Retina (tissue), 1 donor: ENCODE measurements at regions not wholly inside any gene's neighbourhood (a gene's known extent, or its start where the extent isn't known, plus 50 kb on each side); places are given as distances from the start of the nearest gene placed in this dataset.
"Not testable (repeated sequence)": the region's sequence is repeated elsewhere in the genome, so short reads cannot be mapped to it uniquely, and the experiment has no call there.

Experiments
- DNase-seq: peaks from one replicate; pipeline ENCODE4 v3.0.0-alpha.2; 2016

DNA sequence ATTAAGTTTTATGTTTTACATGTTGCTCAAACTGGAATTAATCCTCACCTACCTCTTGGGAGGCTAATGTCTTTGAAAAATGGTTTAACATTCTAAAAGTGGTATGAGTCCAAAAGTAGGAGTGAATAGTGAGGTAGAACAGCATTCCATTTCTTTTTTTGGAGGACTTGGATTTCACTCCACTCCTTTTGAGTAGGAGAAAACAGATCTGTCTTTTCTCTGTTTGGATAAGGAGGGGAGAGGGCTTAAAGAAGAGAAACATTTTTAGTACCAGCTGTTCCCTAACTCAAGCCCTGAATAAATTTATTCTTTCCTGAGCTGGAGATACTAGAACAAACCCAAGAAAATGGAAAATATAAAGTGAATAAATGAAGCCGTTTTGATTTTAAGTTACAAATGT is 687.9 kb downstream of the MECOM start:
- no peak for DNase-seq

GRCh38 chr3:168974617-168975403 is 688.7 kb downstream of the MECOM start:
- DNase-seq, result no peak

- DNase-seq, result no peak
Observed at GRCh38 chr3:168973897-168974296, 689.6 kb downstream of the MECOM start.

GRCh38 chr3:168973206-168973605 is 690.3 kb downstream of the MECOM start:
- no peak for DNase-seq

DNA sequence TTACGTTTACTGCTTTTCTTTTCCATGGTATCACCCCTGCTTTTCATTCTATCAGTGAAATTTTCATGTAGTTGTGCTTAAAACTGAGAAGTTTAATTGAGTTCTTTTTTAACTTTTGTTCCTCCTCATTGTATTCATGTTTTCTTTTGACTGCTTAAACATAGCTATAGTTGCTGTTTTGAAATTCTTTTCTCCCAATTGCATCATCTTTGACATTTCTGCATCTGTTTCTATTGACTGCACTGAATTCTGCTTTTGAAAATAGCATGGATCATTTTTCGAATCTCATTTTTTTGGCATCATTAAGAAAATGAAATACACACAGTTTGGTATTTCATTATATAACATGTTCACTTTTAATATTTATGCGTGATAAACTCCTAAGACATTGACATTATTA is 694.9 kb downstream of the MECOM start:
- no peak for DNase-seq

- no peak for DNase-seq
Observed at GRCh38 chr3:168964736-168965135, 698.8 kb downstream of the MECOM start.

DNA sequence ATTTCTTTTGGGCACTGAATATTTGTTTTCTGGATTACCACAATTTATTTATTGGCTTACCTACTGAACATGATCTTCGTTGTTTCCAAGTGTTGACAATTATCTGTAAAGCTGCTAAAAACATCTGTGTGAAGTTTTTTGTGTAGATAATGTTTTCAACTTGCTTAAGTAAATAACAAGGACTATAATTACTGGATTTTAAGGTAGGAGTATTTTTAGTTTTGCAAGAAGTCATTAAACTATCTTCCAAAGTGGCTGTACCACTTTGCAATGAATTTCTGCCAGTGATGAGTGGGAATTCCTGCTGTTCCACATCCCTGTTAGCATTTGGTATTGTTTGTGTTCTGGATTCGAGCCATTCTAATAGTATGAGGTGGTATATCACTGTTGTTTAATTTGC is 702.2 kb downstream of the MECOM start:
- DNase-seq, result no peak

GRCh38 chr3:168959731-168960130 is 703.8 kb downstream of the MECOM start:
- DNase-seq, result no peak

DNA sequence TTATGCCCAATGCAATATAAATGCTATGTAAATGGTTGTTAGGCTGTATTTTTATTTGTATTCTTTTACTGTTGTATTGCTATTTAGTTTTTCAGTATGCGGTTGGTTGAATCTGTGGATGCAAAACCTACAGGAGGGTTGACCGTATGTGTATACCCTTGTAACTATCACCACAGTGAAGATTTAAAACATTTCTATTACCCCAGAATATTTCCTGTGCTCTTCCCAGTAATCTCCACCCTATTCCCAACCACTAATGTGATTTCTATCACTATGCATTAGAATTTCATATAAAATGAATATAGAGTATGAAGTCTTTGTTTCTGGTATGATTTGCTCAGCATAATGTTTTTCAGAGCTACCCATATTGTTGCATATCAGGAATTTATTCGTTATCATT is 705.0 kb downstream of the MECOM start:
- no peak for DNase-seq

DNA sequence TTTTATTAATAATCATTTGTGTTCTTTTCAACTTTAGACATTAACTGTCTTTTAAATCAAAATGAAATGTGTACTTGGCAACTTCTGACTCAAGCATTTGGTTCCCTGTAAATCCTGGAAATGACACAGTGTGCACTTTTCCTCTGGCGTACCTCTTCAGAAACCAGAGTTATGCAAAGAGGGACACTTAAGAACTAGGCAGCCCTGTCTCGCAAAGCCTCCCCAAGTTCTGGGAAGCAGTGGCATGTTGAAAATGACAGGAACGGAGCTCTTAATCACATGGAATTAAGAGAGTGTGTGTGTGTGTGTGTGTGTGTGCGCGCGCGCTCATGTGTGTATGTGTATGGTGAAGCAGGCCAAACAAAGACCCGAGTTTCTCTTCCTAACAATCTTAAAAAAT is 707.4 kb downstream of the MECOM start:
- no peak for DNase-seq

GRCh38 chr3:168952551-168952950 is 711.0 kb downstream of the MECOM start:
- no peak for DNase-seq

DNA sequence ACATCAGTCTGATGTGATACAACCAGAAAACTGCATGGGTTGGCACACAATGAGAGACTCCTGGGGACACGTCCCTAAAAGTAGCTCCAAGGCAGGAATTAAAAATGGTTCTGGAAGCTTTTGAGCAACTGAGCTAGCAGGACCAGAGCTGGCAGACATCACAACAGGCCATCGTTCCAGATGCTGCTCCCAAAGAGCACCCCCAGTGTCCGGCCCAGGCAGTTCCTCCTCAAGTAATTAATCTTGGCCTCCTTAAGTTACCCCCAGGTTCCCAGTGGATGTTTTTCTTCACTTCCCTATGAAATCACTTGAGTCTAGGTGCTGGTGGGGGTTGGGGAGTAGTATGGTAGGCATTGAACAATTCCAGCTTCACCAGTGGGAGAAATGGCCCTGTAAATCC is 711.6 kb downstream of the MECOM start:
- DNase-seq, result no peak

DNA sequence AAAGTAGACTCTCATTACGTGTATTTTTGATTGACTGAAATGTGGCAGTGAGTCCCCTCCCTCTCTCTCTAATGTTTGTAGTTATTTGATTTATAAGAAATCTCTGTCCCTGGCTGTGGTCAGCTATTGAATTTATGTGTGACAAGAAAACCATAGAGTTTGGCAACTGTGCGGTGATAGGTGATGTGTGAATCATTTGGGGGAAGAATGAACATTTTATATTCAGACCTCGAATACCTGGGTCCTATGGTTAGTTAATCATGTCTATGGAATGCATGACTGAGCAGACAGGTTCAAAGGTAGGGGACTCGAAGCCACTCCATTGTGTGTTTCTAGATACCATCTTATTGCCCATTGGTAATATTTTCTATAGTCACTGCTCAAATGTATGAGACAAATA is 712.1 kb downstream of the MECOM start:
- no peak for DNase-seq

GRCh38 chr3:168950622-168951021 is 712.9 kb downstream of the MECOM start:
- no peak for DNase-seq

GRCh38 chr3:168939651-168940238 is 723.8 kb downstream of the MECOM start:
- DNase-seq, result no peak

DNA sequence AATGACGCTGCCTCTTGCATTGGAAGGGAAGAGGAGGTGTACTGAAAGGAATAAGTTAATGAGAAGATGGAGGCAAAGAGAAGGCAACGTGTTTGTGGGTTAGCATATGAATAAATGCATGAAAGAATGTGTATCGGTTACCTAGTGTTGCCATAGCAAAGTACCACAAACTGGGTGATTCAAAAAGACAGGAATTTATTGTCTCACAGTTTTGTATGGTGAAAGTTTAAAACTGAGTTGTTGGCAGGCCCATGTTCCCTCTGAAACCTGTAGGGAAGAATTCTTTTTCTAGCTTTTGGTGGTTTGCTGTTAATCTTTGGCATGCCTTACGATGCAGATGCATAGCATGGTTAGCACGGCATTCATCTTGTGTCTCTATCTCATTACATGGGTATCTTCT is 729.9 kb downstream of the MECOM start:
- no peak for DNase-seq

DNA sequence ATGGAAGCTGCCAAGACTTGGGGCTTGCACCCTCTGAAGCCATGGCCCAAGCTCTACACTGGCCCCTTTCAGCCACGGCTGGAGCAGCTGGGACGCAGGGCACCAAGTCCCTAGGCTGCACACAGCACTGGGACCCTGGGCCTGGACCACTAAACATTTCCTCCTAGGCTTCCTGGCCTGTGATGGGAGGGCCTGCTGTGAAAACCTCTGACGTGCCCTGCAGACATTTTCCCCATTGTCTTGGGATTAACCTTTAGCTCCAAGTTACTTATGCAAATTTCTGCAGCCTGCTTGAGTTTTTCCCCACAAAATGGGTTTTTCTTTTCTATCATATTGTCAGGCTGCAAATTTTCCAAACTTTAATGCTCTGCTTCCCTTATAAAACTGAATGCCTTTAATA is 733.5 kb downstream of the MECOM start:
- DNase-seq, result not testable (repeated sequence)

GRCh38 chr3:168926426-168926825 is 737.1 kb downstream of the MECOM start:
- no peak for DNase-seq

DNA sequence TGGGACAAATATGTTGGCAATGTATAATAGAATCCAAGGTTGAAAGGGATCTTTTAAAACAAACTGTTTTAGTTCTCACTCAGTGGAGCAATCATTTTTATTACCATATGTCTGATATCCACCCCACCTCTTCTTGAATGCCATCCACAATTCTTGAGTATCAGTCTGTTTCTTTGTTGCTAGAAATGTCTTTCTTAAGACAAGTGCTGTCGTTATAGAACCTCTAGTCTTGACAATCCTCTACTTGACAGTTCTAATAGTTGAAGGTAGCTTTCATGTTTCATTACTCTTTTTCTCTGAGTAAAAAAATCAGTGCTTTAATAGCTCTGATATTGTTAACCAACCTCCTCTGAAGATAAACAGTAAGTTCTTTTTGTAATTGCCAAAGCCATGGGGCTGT is 737.9 kb downstream of the MECOM start:
- no peak for DNase-seq

DNA sequence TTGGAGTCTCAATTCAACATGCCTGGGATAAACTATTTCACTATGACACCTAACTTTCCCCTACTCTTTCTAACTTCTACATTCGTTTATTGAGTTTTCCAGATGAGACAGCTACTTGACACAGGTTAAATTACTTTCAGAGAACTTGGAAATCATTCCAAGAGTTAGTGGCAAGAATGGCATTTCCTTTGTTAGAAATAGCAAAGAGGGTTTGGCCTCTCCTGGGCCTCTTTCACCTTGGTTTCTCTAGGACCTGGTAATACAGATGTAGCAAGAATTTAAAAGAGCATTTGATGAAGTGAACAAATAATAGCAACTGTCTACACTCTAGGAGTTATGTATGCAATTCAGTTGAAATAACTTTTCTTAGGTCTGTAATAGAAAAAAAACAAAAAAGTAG is 748.9 kb downstream of the MECOM start:
- DNase-seq, result no peak

DNA sequence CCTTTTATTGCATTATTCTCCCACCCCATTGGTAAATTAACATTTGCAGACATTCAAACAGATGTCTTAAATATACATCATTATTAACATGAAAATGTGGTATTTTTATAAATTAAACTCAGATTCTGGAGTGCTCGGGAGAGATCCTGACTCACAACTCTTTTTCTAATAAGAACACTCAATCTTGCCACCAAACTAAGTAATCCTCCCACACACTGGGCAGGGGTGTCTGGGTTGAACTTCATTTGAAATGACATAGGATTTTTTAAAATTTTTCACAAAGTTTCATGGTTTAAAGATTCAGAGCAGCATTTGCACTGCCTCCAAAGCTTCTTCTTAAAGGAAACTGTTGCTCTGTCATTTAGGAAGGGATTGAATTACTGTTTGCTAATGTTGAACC is 754.3 kb downstream of the MECOM start:
- no peak for DNase-seq

DNA sequence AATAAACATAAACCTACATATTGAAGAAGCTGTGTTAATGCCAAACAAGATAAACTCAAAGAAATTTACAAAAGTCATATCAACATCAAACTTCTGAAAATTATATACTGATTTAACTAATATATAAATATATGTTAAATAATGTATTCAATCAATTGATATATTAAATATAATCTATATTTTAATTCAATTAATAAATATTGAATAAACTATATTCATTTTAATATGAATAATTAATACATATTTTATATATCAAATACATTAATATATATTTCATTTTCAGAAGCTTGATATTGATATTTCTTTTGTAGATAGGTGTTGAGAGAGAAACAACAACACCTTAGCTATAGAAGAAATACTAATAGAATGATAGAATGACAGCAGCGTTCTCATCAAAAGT is 768.1 kb downstream of the MECOM start:
- no peak for DNase-seq

DNA sequence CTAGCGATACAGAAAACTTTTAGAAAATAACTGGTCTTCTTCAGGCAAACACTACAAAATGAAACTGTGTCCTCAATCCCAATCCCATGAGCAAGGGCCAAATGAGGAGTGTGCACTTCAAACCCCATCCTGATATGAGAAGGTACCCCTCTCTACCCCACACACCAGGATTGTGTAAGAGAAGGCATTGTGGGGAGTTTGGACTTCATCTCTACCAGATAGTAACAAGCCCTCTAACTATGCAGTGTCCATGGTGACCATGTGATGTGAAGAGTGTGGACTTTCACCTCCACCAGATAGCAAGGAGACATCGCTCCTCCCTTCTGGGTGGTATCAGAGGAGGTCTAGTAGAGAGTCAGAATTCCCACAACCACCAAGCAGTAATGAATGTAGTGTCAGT is 769.3 kb downstream of the MECOM start:
- no peak for DNase-seq

DNA sequence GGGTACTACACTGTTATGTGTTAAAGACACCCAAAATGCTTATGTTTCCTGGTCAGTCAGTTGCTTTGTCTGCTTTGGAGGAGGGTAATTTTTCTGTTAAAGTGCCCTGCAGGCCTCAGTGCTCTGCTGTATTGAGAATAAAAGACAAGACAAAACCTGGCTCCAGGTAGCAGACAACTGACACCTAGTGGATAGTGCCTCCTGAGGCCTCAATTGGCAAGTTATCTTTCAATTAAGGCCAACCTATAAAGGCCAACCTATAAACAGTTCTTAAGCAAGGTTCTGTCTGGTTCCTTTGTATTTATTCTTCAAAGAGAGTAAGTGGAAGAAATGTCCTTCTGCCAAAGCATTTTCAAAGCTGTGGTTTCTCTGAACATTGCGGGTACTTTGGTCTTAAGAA is 773.8 kb downstream of the MECOM start:
- DNase-seq, result no peak

GRCh38 chr3:168888781-168889180 is 774.7 kb downstream of the MECOM start:
- DNase-seq, result no peak
